NOMO-1 treated with DMSO at 0.1 percent for 48 hours (cell line): ENCODE measurements at regions not wholly inside any gene's neighbourhood (a gene's known extent, or its start where the extent isn't known, plus 50 kb on each side); places are given as distances from the start of the nearest gene placed in this dataset.
"Not testable (repeated sequence)": the region's sequence is repeated elsewhere in the genome, so short reads cannot be mapped to it uniquely, and the experiment has no call there.

Source experiments
- DNase-seq: peaks from one replicate; lab custom pipeline; 2025; ENCODE audit not compliant: unreplicated experiment; lab: John Stamatoyannopoulos, UW

DNA sequence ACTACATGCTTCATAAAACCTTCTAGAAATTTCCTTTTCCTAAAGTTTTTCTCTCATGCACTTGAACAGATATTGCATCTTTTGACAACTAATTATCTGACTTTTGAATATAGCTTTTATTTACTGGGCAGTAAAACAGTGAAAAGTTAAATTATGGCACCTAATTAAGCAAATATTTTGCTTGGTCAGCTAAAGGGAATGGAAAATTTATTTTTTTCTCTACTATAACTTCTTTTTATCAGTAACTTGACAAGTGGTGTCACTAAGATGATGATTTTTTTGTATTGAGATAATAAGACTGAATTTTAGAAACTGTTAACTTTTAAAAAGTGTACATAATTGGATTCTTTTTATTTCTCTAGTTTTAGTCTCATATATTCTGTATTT lies 351.6 kb downstream of the PIK3C3 start:
- DNase-seq = no peak

DNA sequence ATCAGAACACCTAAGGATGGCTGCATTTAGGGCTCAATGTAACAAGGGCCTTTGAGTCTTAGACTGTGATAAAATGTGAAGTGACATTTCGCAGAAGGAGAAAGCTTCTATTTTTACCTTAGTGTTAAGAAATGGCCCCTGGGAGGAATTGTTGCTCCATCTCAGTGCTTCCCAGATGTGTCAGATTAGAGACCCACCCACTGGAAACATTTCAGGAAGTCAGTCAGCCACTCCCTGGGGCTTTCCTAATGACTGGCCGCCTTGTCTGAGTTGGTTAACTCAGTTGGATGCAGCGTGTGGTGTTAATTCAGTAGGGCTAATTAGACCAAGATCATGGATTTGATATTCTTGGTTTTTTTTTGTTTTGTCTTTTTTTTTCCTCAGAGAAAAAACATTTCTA lies 355.9 kb downstream of the PIK3C3 start:
- DNase-seq = no peak

DNA sequence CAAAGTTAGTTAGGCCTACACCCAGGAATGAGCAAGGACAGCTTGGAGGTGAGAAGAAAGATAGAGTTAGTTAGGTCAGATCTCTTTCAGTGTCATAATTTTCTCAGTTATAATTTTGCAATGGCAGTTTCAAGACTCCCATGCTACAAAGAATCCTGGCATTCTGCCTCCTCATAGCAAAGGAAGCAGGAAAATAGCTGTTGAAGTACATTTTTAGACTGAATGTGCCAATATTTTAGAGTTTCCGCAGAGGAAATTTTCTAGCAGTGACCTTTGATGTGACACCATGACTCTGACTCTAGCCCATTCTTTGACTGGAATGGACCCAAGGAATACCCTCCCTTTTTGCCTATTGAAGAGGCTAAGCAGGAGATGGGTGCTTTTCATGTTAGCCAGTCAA lies 371.7 kb downstream of the PIK3C3 start:
- DNase-seq = no peak

DNA sequence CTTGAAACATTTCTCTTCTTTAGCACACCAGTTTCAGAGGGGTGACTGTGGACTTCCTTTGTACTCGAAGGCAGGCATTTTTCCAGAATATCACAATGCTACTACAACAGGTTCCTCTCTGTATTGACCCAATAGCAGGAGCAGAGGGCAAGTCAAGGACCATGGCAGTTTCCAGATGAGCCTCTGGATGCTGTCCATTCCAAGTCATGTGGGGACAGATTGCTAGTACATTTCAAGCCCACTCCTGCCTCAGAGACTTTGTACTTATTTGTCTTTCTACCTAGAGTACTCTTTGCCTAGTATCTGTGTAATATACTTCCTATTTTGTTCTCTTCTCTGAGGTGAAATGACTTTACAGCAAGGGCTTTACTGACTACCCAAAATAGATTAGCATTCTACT lies 373.9 kb downstream of the PIK3C3 start:
- no peak for DNase-seq

DNA sequence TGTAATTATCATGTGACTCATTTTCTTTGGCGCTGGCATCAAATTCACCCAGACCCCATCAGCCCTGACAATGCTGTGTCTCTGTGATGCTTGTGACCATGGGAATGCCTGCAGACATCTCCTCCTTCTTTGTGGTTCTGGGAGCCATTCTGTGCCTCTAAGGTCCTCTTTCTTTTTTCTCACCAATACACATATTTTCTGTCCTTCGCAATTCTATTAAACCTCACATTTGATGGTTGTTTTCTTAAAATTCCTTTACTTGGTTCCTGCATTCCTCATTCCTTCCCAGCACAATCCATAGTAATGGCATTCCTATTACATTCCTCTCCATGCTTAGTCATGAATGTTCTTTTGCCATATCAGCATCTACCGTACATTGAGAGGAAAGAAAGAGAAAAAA lies 375.3 kb downstream of the PIK3C3 start:
- no peak for DNase-seq

DNA sequence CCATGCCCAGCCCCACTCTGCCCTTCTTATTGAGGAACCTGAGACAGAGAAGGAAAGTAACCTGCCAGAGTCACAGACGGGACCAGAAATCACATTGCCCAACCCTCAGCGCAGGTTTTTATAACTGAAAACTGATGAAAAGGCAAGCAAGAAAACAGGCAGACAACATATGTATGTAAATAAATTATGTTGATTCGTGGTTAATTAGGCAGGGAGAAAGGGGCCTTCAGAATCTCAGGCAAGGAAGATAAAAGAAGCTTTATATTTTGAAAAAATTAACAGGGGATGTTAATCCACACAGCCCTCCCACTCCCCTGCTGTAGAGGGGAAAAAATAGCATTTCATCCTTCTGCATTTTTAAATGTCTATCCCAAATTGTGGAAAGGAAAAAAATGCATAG lies 378.5 kb downstream of the PIK3C3 start:
- no peak for DNase-seq

DNA sequence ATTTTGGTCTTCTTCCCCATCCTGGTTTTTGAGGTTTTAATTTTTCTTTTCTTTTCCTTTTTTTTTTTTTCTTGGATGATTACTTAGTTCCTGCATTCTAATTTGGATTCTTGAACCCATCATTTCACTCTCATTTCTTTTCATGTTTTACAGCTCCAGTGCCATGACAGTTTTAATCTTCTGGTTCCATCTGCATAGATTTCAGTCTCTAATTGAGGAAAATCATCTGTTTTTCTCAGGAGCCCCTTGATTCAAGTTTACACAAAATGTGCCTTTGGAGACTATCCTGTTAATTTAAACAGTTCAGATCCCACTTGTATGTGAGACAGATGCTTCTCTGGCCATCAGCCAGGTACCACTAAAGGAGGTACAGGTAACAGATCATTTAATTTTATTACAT lies 379.9 kb downstream of the PIK3C3 start:
- no peak for DNase-seq

DNA sequence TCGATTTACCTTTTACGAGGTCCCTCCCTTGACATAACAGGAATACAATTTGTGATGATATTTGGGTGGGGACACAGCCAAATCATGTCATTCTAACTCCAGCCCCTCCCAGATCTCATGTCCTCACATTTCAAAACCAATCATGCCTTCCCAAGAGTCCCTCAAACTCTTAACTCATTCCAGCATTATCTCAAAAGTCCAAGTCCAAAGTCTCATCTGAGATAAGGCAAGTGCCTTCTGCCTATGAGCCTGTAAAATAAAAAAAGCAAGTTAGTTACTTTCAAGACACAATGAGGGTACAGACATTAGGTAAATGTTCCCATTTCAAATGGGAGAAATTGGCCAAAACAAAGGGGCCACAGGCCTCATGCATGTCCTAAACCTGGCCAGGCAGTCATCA lies 381.1 kb downstream of the PIK3C3 start:
- no peak for DNase-seq

DNA sequence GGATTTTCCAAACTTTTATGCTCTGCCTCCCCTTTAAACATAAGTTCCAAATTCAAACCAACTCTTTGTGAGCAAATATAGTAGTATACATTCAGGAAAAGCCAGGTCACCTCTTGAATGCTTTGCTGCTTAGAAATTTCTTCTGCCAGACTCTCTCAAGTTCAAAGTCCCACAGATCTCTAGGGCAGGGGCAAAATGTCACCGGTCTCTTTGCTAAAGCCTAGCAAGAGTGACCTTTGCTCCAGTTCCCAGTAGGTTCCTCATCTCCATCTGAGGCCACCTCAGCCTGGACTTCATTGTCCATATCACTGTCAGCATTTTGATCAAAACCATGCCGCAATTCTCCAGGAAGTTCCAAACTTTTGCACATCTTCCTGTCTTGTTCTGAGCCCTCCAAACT lies 382.3 kb downstream of the PIK3C3 start:
- DNase-seq = not testable (repeated sequence)

DNA sequence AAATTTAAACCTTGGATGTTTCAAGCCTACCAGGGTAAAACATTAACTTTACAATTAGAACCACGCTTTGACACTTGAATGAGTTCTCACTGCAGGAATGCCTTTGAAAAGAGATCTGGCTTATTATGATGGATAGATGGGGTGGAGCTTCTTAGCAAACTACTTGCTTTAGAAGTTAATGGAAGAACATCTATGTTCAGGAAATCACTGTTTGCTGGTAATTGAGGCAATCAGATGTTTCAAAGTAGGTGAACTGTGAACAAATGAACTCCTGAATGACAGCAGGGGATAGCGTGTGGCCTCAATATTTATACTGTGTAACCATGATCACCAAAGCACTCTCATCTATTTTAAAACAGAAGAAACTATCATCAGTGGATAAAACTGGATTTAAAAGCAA lies 383.6 kb downstream of the PIK3C3 start:
- no peak for DNase-seq

DNA sequence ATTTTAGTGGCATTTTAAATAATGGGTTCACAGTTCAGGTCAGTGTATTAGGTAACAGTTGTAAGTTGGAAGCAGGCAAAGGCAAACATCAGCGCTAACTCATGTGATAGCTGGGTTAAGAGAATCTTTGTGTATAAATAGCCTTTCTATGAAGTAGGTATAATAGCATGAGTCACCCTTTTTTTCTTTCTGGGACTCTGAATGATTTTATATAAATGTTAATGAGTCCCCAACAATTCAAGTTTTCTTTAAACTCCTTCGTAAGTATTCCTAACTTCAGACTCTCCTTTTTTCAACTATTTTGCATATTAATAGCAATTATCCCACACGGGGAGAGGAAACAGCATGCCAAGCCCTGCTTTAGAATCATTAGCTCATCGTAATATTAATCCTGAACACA lies 384.3 kb downstream of the PIK3C3 start:
- DNase-seq = no peak

DNA sequence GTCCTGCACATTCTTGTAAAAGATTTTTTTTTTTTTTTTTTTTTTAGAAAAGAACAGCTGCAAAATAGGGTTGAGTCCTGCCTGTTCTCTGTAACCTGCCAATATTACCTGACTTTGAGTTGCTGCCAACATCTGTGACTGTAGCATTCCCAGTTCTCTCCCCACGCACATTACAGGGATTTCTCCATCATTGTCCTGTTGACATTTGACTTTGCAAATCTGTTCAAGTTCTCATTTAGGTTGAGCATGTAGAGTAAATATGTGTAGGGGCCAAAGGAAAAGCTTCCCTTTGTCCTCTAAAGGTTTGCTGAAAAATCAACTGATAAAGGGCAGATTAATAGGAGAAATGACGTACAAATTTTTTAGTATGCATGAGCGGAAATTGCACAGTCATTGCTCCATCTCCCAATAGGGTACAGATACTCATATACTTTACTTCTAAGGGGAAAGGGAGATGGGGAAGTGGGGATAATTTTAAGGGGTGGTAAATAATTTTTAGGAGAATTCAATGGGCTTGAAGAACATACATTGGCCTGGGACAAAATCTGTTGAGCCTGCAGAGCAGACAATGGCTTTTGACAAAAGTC lies 385.5 kb downstream of the PIK3C3 start:
- DNase-seq = no peak

DNA sequence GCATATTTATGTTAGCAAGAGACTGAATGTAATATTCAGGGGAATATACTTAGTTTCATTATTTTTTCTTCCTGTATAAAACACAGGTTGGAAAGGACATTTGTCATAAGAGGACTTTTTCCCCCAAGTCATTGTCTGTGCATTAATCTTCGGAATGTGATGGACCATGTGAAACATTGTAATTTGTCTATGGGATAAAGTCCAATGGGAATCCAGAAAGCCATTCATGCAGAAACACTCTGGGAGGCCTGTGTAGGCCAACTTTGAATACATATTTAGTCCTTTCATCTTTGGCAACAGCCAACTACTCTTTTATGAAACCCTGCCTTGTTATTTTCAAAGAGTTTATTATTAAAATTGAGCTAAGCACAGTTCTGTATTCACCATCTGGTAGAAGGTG lies 386.4 kb downstream of the PIK3C3 start:
- no peak for DNase-seq

DNA sequence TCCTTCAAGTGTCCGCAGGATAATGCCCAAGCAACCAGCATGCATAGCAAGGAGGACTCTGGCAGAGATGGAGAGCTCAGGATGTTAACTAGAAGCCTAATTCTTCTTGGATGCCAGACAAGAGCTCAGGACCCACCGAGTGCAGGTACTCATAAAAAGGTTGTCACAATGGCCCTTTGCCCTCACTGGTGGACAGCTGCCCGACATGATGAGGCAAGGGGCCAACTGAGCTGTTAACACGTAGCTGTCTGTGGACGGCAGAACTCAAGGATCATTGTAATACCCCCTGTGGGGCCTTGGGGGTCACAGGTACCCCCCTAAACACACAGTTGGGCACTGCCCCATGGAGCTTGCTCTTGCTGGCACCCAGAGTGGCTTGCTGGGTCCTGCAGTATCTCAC lies 393.7 kb downstream of the PIK3C3 start:
- no peak for DNase-seq

DNA sequence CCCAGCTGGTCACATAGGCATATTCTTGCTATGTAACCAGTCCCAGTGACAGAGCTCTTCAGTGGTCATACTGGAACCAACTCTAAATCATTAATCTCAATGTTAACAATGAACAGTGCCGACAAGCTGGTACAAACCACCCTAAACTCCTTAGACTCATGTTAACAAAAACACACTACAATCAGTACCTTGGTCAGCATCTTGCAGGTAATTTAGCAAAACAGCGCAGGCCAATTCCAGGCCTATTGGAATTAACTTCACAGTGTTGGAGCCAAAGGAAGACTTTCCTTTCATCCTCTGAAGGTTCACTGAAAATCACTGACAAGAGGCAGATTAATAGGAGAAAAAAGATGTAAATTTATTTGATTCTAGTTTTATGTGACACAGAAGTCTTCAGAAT lies 396.4 kb downstream of the PIK3C3 start:
- no peak for DNase-seq

DNA sequence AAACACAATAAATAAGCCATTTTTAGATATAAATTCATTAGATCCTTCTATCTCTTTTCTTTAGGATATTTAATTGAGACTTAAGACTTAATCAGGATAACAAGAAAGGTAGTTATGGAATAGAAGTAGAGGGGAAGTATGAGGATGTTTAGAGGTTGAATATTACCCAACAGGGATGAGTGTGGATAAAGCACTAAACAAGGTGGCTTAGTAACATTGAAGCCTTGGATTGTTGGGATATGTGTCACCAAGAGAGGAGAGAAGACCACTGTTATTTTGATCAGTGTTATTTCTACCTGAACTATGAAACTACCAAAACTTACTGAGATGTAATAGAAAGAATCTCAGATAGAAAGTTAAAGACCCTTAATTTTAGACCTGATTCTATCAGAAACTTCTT lies 405.7 kb downstream of the PIK3C3 start:
- DNase-seq = no peak

DNA sequence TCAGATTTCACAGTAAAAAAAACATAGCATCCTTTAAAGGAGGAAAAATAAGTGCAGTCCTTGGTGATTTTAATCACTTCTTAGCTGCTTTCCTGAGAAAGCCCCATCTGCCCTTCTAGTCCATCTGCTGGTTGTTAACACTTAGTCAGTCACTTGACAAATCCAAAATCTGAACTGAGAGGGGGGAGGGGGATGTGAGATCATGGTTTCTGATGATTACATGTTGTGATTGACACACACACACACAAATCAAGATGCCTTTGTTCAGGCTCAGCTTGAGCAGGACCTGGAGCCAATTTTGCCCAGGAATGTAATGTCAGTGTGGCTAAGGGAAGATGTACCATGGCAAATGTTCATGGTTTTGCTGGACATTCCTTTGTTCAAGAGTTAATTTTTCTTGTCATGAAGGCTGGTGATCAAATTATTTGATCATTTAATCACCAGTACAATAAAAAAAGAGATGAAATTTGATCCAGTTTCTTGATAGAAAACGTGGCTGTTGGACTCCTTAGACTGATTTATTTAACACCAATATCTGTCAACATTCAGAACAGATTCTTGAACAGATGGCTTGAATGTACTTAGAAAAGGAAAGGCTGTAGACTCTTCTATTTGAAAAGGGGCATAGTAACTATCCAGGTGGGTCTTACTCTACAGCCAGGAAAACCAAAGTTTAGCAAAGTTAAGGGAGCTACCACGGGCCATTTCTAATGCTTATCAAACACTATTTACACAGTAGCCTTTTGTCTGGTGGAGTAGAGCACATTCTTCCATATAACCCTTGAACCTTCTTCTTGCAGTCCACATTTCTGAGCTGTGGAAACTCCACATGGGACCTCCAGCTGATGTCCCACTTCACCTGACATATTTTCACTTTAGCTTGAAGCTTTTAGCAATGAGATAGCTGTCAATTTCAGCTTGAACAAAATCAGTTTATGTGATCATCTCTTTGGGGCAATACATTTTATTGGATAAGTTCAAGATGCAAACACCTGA lies 408.7 kb downstream of the PIK3C3 start:
- no peak for DNase-seq

DNA sequence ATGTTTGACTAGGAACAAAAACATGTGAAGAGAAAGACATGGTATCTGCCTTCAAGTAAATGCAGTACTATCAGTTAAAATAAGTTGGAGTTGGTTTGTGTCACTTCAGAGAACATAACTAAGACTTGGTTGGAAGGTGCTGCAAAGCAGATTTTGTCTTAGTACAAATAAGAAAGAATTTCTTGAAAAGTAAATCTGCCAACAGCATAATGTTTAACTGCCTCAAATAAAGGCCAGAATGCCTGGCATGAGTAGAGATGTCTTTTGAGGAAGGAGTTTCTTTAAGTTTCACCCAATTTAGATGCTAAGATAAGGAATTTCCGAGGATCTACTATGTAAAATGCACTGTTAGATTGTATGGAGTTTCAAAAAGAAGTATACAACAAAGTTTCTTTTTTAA lies 409.7 kb downstream of the PIK3C3 start:
- no peak for DNase-seq

DNA sequence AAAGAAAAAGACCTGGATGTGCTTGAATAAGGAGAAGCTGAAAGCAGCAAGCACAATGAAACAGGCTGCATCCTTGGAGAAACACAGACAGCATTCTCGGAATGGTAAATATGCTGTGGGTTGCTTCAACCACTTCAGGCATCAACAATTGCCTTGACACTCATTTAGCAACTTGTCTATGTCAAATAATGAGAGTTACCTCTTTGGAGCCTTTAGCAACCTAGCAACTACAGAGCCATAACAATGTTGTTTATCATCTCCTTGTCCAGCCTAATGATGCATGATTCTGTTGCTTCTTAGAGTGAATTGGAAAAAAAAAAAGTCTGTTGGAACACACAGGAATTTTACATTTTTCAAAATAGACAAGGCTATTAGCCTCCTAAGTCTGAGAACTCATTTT lies 410.6 kb downstream of the PIK3C3 start:
- no peak for DNase-seq

DNA sequence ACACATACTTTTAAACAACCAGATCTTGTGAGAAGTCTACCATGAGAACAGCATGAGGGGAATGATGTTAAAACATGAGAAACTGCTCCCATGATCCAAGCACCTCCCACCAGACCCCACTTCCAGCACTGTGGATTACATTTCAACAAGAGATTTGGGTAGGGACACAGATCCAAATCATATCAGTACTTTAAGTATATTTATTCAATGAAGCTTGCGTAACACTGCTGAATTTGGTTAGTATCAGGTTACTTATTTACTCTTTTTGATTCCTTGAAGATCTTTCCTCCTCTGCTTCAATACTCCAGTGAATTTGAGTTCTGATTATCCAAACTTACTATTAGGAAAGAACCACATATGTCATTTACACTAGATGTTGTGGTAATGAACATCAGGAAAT lies 418.6 kb downstream of the PIK3C3 start:
- no peak for DNase-seq

DNA sequence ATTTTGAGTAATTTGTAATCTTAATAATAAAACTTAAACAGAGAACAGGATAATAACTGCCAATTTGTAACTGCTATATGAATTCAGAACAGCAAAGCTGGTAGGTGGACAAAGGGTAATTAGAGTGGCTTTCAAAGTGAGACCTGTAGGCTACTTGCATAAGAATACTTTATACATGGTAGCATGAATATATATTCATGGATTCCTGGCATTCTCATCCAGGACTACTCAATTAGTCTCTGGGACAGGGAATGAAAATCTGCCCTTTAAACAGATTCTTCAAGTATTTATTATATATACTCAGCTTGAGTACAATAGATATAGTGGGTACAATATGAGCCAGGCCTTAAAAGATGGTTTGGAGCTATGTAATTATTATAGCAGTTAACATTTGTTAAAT lies 419.9 kb downstream of the PIK3C3 start:
- no peak for DNase-seq

DNA sequence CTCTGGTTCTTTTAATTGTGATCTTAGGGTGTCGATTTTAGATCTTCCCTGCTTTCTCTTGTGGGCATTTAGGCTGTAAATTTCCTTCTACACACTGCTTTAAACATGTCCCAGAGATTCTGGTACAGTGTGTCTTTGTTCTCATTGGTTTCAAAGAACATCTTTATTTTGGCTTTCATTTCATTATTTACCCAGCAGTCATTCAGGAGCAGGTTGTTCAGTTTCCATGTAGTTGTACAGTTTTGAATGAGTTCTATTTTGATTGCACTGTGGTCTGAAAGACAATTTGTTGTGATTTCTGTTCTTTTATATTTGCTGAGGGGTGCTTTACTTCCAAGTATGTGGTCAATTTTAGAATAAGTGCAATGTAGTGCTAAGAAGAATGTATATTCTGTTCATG lies 423.8 kb downstream of the PIK3C3 start:
- DNase-seq = not testable (repeated sequence)

DNA sequence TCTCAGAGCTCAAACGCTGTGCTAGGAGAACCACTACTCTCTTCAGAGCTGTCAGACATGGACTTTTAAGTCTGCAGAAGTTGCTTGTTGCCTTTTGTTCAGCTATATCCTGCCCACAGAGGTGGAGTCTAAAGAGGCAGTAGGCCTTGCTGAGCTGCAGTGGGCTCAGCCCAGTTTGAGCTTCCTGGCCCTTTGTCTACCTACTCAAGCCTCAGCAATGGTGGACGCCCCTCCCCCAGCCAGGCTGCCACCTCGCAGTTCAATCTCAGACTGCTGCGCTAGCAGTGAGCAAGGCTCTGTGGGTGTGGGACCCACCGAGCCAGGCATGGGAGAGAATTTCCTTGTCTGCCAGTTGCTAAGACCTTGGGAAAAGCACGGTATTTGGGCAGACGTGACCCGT lies 426.2 kb downstream of the PIK3C3 start:
- DNase-seq = not testable (repeated sequence)
